ENCODE measurements at regions not wholly inside any gene's neighbourhood (a gene's known extent, or its start where the extent isn't known, plus 50 kb on each side); places are given as distances from the start of the nearest gene placed in this dataset.

- Histone ChIP-seq H2AFZ (no peak overlapping the region), H3K4me2 (no peak overlapping the region), H3K4me1 (ENCODE audit: insufficient read depth) (no peaks in the 10 kb centered on the region), H3K27me3 (ENCODE audit: insufficient read depth) (no peaks in the 10 kb centered on the region), H3K9me2 (ENCODE audit: insufficient read depth) (no peaks in the 10 kb centered on the region), H3K27ac (ENCODE audit: low read depth) (no peak overlapping the region), H3K36me3 (ENCODE audit: insufficient read depth) (no peaks in the 10 kb centered on the region), H3F3A (replicated peaks; ENCODE audit: low read depth) (no peaks in the 10 kb centered on the region), H3K79me2 (replicated peaks; ENCODE audit: insufficient read depth) (no peaks in the 10 kb centered on the region), H4K20me1 (replicated peaks; ENCODE audit: insufficient read depth) (no peaks in the 10 kb centered on the region), H3K4me3 (no peak overlapping the region)
- Mint-ChIP-seq H3K4me3 (no peak overlapping the region), H3K36me3 (ENCODE audit: low read depth) (no peaks in the 10 kb centered on the region), H3K27ac (no peak overlapping the region; the same call in 1 of the 2 replicates), H3K27me3 (ENCODE audit: insufficient read depth, low read depth, poor library complexity) (peaks cover 5% of the 10 kb centered on the region), H3K9me3 (peaks cover 4% of the 10 kb centered on the region; the same call in 2 of the 3 replicates), H3K4me1 (no peaks in the 10 kb centered on the region)
- DNase-seq (ENCODE audit: low spot score) = no peak
- TF ChIP-seq ETS1 (IDR thresholded peaks at IDR 0.05) (no peak), ZNF462 (CRISPR knock-in tag; IDR thresholded peaks at IDR 0.05) (no peak), EZH2phosphoT487 (IDR thresholded peaks at IDR 0.05; ENCODE audit: unreplicated experiment) (no peak), CTCF (conservative IDR thresholded peaks at IDR 0.05; ENCODE audit: low read depth in 2 of 2) (no peak), NANOG (IDR thresholded peaks at IDR 0.05; ENCODE audit: borderline replicate concordance) (no peak), STAT1 (IDR thresholded peaks at IDR 0.05; ENCODE audit: unreplicated experiment) (no peak), POLR2AphosphoS5 (IDR thresholded peaks at IDR 0.05; ENCODE audit: low read depth) (no peak), JUNB (IDR thresholded peaks at IDR 0.05; ENCODE audit: unreplicated experiment) (no peak), CREB1 (CRISPR knock-in tag; IDR thresholded peaks at IDR 0.05; ENCODE audit: low read depth) (no peak), ZNF331 (CRISPR knock-in tag; IDR thresholded peaks at IDR 0.05; ENCODE audit: low read depth) (no peak), EZH2 (IDR thresholded peaks at IDR 0.05; ENCODE audit: low read depth, unreplicated experiment) (no peak), ZNF114 (CRISPR knock-in tag; IDR thresholded peaks at IDR 0.05) (no peak), REST (IDR thresholded peaks at IDR 0.05; ENCODE audit: unreplicated experiment) (no peak)
- ATAC-seq = no peak
Measured at GRCh38 chr14:101109347-101109638, 205.8 kb upstream of the RTL1 start.
